ENCODE measurements at regions not wholly inside any gene's neighbourhood (a gene's known extent, or its start where the extent isn't known, plus 50 kb on each side); places are given as distances from the start of the nearest gene placed in this dataset.

- no peak overlapping the region for H3K56ac ChIP-seq (ENCODE audit: extremely low read depth, insufficient read depth, low read length)
- ATAC-seq (ENCODE audit: low read depth) (no peak), DNase-seq (no peak)
- H3K14ac ChIP-seq (replicated peaks; ENCODE audit: low read depth, low read length), result no peak overlapping the region
- no peak overlapping the region for H2AFZ ChIP-seq (replicated peaks; ENCODE audit: low read length, poor library complexity)
- H3K36me3 ChIP-seq (ENCODE audit: control insufficient read depth, insufficient read depth, low read length), result no peaks in the 10 kb centered on the region
- no peak overlapping the region for H2AK9ac ChIP-seq (replicated peaks; ENCODE audit: low read depth, low read length, poor library complexity)
- no peak overlapping the region for H3K23ac ChIP-seq (ENCODE audit: low read depth, low read length)
- no peak overlapping the region for H3K18ac ChIP-seq (ENCODE audit: low read depth, low read length)
- H3K4ac ChIP-seq (ENCODE audit: low read depth, low read length), result no peak overlapping the region
- no peaks in the 10 kb centered on the region for H3K79me1 ChIP-seq (ENCODE audit: low read depth in 1 of 2, low read length in 2 of 2)
- H2BK15ac ChIP-seq (ENCODE audit: low read depth, low read length), result no peak overlapping the region
- ChIA-PET CTCF (no interaction called here), POLR2A (ENCODE audit: unreplicated experiment) (no interaction called here)
- dilution Hi-C loops (cut with HindIII; ENCODE audit: low sequenced_read_pairs, unreplicated experiment) (no loop called here), in situ Hi-C loops (cut with MboI; ENCODE audit: low sequenced_read_pairs) (no loop called here), intact Hi-C loops (cut with micrococcal nuclease) (no loop called here)
- H3K4me1 ChIP-seq (ENCODE audit: control insufficient read depth, insufficient read depth, low read length), result no peaks in the 10 kb centered on the region
- TF ChIP-seq MAFK (IDR thresholded peaks at IDR 0.05; ENCODE audit: low read depth, low read length) (no peak), RCOR1 (IDR thresholded peaks at IDR 0.05; ENCODE audit: insufficient replicate concordance, low read length) (no peak), RFX5 (IDR thresholded peaks at IDR 0.05; ENCODE audit: low read depth, low read length) (no peak), SMC3 (IDR thresholded peaks at IDR 0.05; ENCODE audit: low read depth, low read length) (no peak), BHLHE40 (IDR thresholded peaks at IDR 0.05; ENCODE audit: low read depth, low read length) (no peak), CHD1 (IDR thresholded peaks at IDR 0.05; ENCODE audit: low read depth, low read length) (no peak), FOS (IDR thresholded peaks at IDR 0.05; ENCODE audit: low read depth, low read length) (no peak), CTCF (conservative IDR thresholded peaks at IDR 0.05; ENCODE audit: low read depth, low read length) (no peak), NFE2L2 (IDR thresholded peaks at IDR 0.05; ENCODE audit: low read depth, low read length) (no peak), CEBPB (IDR thresholded peaks at IDR 0.05; ENCODE audit: low read depth, low read length) (no peak), MAZ (IDR thresholded peaks at IDR 0.05; ENCODE audit: borderline replicate concordance, low read depth, low read length) (no peak), ELK1 (IDR thresholded peaks at IDR 0.05; ENCODE audit: borderline replicate concordance, low read depth, low read length) (no peak), USF2 (IDR thresholded peaks at IDR 0.05; ENCODE audit: low read depth, low read length) (no peak), MXI1 (IDR thresholded peaks at IDR 0.05; ENCODE audit: borderline replicate concordance, low read depth, low read length) (no peak)
- no peak overlapping the region for H2BK5ac ChIP-seq (ENCODE audit: low read depth, low read length, poor library complexity, severe bottlenecking)
- no peak overlapping the region for H3K4me2 ChIP-seq (ENCODE audit: low read depth, low read length)
- H4K8ac ChIP-seq (ENCODE audit: low read depth in 2 of 2, low read length in 2 of 2), result no peak overlapping the region
- no peaks in the 10 kb centered on the region for H4K20me1 ChIP-seq (ENCODE audit: insufficient read depth, low read length)
- H3K4me3 ChIP-seq (ENCODE audit: insufficient read depth, low read depth, low read length), result no peak overlapping the region
- no peak overlapping the region for H2BK20ac ChIP-seq (ENCODE audit: low read depth, low read length)
- H3K27me3 ChIP-seq (ENCODE audit: control insufficient read depth, insufficient read depth, low read length), result no peaks in the 10 kb centered on the region
- H3K9me3 ChIP-seq (ENCODE audit: control insufficient read depth, insufficient read depth, low read length), result 0 out of 2 replicates have a peak, but pooled peaks cover 2% of the 10 kb centered on the region
- H2AK5ac ChIP-seq (ENCODE audit: low read depth, low read length), result no peak overlapping the region
- H3K9me1 ChIP-seq (ENCODE audit: insufficient read depth, low read length), result no peaks in the 10 kb centered on the region
- no peak overlapping the region for H4K5ac ChIP-seq (ENCODE audit: low read depth, low read length)
- no peak overlapping the region for H3K9ac ChIP-seq (ENCODE audit: low read depth, low read length)
- BruUV-seq (replicated peaks), result no TSS peak
- no peak overlapping the region for H4K91ac ChIP-seq (ENCODE audit: insufficient read depth, low read depth, low read length)
- no CpG with 5 or more reads among the region's 5 CpGs for WGBS, 2 experiments (ENCODE audit: extremely low coverage in 2 of 2, insufficient read length in 1 of 2)
- no peak overlapping the region for H2BK120ac ChIP-seq (ENCODE audit: low read depth, low read length)
- no peak overlapping the region for H3K27ac ChIP-seq (ENCODE audit: insufficient read depth, low read length)
Observed at GRCh38 chr20:7624886-7625285, 315.4 kb downstream of the HAO1 start.
